ENCODE measurements at regions not wholly inside any gene's neighbourhood (a gene's known extent, or its start where the extent isn't known, plus 50 kb on each side); places are given as distances from the start of the nearest gene placed in this dataset.

- TF ChIP-seq FOXJ3 (CRISPR knock-in tag; IDR thresholded peaks at IDR 0.05) = no peak
- no peak for TF ChIP-seq ZBTB33 (IDR thresholded peaks at IDR 0.05; ENCODE audit: borderline replicate concordance, low read depth)
- TF ChIP-seq EP300 (IDR thresholded peaks at IDR 0.05; ENCODE audit: borderline replicate concordance in 1 of 2, low read depth in 1 of 2, low read length in 1 of 2) = no peak
- no peak for TF ChIP-seq SIN3A (IDR thresholded peaks at IDR 0.05; ENCODE audit: borderline replicate concordance, low read depth, low read length)
- no peak for TF ChIP-seq POLR2AphosphoS5 (IDR thresholded peaks at IDR 0.05; ENCODE audit: low read depth, low read length)
- TF ChIP-seq TCF12 (IDR thresholded peaks at IDR 0.05) = no peak
- TF ChIP-seq RAD21 (IDR thresholded peaks at IDR 0.05; ENCODE audit: low read length) = no peak
- TF ChIP-seq USF2 (IDR thresholded peaks at IDR 0.05; ENCODE audit: borderline replicate concordance, low read depth, low read length) = no peak
- TF ChIP-seq GATA2 (CRISPR knock-in tag; IDR thresholded peaks at IDR 0.05) = no peak
These were observed 1396.1 kb upstream of the TMEFF2 start (continued) for GRCh38 chr2:193590831-193591230.

GRCh38 chr2:193584522-193584938 lies 1389.8 kb upstream of the TMEFF2 start:
- no peaks in the 10 kb centered on the region for H3K36me3 ChIP-seq (replicated peaks in 1 of 2; ENCODE audit: control insufficient read depth in 1 of 2, insufficient read depth in 2 of 2, low read length in 1 of 2)
- H3K27ac ChIP-seq (ENCODE audit: low read depth in 2 of 2, low read length in 1 of 2) = no peak overlapping the region
- DNase-seq = peak; percentile 27
- no peaks in the 10 kb centered on the region; the same call in 1 of the 2 replicates for H3K79me2 ChIP-seq (ENCODE audit: insufficient read depth)
- H3K4me1 ChIP-seq (ENCODE audit: control insufficient read depth in 1 of 2, insufficient read depth in 2 of 2, low read depth in 1 of 2, low read length in 1 of 2) = no peaks in the 10 kb centered on the region; a peak in 1 of 4 replicates
- ChIA-PET CTCF (interaction anchor here (0.6 to 2.4 kb wide), 16 partner anchors 9 to 1772 kb away, joined by 3 to 21 read pairs (median 4); partner anchors contain the start of gene TMEFF2), POLR2A (interaction anchor here (1.1 kb wide), 1 partner anchor 835 kb away, joined by 3 read pairs; no protein-coding TSS in a partner anchor)
- no peaks in the 10 kb centered on the region for H4K20me1 ChIP-seq (ENCODE audit: insufficient read depth)
- H3K27me3 ChIP-seq (ENCODE audit: insufficient read depth) = no peaks in the 10 kb centered on the region
- H3F3A ChIP-seq (replicated peaks; ENCODE audit: insufficient read depth) = no peaks in the 10 kb centered on the region
- H3K9ac ChIP-seq = no peak overlapping the region
- no peak overlapping the region for H3K4me2 ChIP-seq
- H3K9me3 ChIP-seq = 0 out of 2 replicates have a peak, but pooled peaks cover 6% of the 10 kb centered on the region
- no peak overlapping the region; a peak in 1 of 4 replicates for H3K4me3 ChIP-seq (ENCODE audit: low read depth in 2 of 2, low read length in 1 of 2)
- no peak overlapping the region for H2AFZ ChIP-seq (ENCODE audit: low read depth)
- 33% methylated on average over 1 of the region's 1 CpG for whole genome bisulfite sequencing (ENCODE audit: low lambda C conversion rate)
- H3K9me2 ChIP-seq = no peaks in the 10 kb centered on the region
- no peak for TF ChIP-seq ZBTB33 (IDR thresholded peaks at IDR 0.05; ENCODE audit: borderline replicate concordance, low read depth)
- no peak for TF ChIP-seq JUND (IDR thresholded peaks at IDR 0.05)
- no peak for TF ChIP-seq SIN3A (IDR thresholded peaks at IDR 0.05; ENCODE audit: borderline replicate concordance, low read depth, low read length)
- TF ChIP-seq MAX (IDR thresholded peaks at IDR 0.05; ENCODE audit: low read depth) = no peak
- no peak for TF ChIP-seq FOSL2 (IDR thresholded peaks at IDR 0.05; ENCODE audit: borderline replicate concordance, low read depth)
- no peak for TF ChIP-seq GATA2 (CRISPR knock-in tag; IDR thresholded peaks at IDR 0.05)
- TF ChIP-seq SMC3 (IDR thresholded peaks at IDR 0.05; ENCODE audit: low read depth, low read length) = peak; percentile 56; the same call in 1 of the 2 replicates
- TF ChIP-seq TAF1 (IDR thresholded peaks at IDR 0.05; ENCODE audit: borderline replicate concordance, low read depth, low read length) = no peak
- no peak for TF ChIP-seq EP300 (IDR thresholded peaks at IDR 0.05; ENCODE audit: borderline replicate concordance in 1 of 2, low read depth in 1 of 2, low read length in 1 of 2)
- TF ChIP-seq FOXJ3 (CRISPR knock-in tag; IDR thresholded peaks at IDR 0.05) = no peak
- no peak for TF ChIP-seq YY1 (IDR thresholded peaks at IDR 0.05; ENCODE audit: low read depth)
- TF ChIP-seq IRF3 (IDR thresholded peaks at IDR 0.05; ENCODE audit: low read depth, low read length) = no peak
- TF ChIP-seq EZH2phosphoT487 (IDR thresholded peaks at IDR 0.05; ENCODE audit: borderline replicate concordance, low read depth) = no peak
- no peak for TF ChIP-seq PBX3 (IDR thresholded peaks at IDR 0.05)
- TF ChIP-seq RCOR1 (IDR thresholded peaks at IDR 0.05; ENCODE audit: low read length) = no peak
- peak; percentile 69 for TF ChIP-seq RAD21 (IDR thresholded peaks at IDR 0.05; ENCODE audit: low read length)
- no peak for TF ChIP-seq POLR2AphosphoS5 (IDR thresholded peaks at IDR 0.05; ENCODE audit: low read depth, low read length)
- no peak for TF ChIP-seq USF2 (IDR thresholded peaks at IDR 0.05; ENCODE audit: borderline replicate concordance, low read depth, low read length)
- no peak for TF ChIP-seq RFX5 (IDR thresholded peaks at IDR 0.05; ENCODE audit: low read length)
